ENCODE measurements at regions not wholly inside any gene's neighbourhood (a gene's known extent, or its start where the extent isn't known, plus 50 kb on each side); places are given as distances from the start of the nearest gene placed in this dataset.

DNA sequence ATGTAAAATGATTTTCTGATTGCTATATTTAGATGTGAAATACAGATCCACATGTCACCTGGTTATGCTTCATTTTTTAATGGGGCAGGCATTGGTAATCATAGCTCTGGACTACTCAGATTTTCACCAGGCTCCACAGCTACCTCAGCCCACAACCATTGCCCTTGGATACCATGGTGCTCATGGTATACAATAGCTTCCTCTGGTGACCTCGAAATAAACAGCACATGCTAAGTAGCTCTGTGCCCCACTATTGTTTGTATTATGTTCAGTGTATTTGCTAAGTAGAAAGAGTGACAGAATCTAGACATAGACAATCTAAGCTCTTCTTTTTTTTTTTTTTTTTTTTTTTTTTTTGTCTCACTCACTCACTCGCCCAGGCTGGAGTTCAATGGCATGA, 274.4 kb upstream of the USP15 start:
- TF ChIP-seq, protein P1, sequence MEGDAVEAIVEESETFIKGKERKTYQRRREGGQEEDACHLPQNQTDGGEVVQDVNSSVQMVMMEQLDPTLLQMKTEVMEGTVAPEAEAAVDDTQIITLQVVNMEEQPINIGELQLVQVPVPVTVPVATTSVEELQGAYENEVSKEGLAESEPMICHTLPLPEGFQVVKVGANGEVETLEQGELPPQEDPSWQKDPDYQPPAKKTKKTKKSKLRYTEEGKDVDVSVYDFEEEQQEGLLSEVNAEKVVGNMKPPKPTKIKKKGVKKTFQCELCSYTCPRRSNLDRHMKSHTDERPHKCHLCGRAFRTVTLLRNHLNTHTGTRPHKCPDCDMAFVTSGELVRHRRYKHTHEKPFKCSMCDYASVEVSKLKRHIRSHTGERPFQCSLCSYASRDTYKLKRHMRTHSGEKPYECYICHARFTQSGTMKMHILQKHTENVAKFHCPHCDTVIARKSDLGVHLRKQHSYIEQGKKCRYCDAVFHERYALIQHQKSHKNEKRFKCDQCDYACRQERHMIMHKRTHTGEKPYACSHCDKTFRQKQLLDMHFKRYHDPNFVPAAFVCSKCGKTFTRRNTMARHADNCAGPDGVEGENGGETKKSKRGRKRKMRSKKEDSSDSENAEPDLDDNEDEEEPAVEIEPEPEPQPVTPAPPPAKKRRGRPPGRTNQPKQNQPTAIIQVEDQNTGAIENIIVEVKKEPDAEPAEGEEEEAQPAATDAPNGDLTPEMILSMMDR (IDR thresholded peaks at IDR 0.05; ENCODE audit: poor library complexity, severe bottlenecking): no peak
- TF ChIP-seq, protein P2, sequence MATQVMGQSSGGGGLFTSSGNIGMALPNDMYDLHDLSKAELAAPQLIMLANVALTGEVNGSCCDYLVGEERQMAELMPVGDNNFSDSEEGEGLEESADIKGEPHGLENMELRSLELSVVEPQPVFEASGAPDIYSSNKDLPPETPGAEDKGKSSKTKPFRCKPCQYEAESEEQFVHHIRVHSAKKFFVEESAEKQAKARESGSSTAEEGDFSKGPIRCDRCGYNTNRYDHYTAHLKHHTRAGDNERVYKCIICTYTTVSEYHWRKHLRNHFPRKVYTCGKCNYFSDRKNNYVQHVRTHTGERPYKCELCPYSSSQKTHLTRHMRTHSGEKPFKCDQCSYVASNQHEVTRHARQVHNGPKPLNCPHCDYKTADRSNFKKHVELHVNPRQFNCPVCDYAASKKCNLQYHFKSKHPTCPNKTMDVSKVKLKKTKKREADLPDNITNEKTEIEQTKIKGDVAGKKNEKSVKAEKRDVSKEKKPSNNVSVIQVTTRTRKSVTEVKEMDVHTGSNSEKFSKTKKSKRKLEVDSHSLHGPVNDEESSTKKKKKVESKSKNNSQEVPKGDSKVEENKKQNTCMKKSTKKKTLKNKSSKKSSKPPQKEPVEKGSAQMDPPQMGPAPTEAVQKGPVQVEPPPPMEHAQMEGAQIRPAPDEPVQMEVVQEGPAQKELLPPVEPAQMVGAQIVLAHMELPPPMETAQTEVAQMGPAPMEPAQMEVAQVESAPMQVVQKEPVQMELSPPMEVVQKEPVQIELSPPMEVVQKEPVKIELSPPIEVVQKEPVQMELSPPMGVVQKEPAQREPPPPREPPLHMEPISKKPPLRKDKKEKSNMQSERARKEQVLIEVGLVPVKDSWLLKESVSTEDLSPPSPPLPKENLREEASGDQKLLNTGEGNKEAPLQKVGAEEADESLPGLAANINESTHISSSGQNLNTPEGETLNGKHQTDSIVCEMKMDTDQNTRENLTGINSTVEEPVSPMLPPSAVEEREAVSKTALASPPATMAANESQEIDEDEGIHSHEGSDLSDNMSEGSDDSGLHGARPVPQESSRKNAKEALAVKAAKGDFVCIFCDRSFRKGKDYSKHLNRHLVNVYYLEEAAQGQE (IDR thresholded peaks at IDR 0.05; ENCODE audit: borderline replicate concordance): no peak

Data from neural cell (in vitro differentiated cells).